NCI-H146 treated with DMSO at 0.1 percent for 48 hours (cell line): ENCODE measurements at regions not wholly inside any gene's neighbourhood (a gene's known extent, or its start where the extent isn't known, plus 50 kb on each side); places are given as distances from the start of the nearest gene placed in this dataset.

Source experiments
- DNase-seq: peaks from one replicate; lab custom pipeline; 2025; ENCODE audit not compliant: unreplicated experiment; lab: John Stamatoyannopoulos, UW

GRCh38 chr14:96979611-96980074 lies 182.5 kb downstream of the VRK1 start:
- no peak for DNase-seq

DNA sequence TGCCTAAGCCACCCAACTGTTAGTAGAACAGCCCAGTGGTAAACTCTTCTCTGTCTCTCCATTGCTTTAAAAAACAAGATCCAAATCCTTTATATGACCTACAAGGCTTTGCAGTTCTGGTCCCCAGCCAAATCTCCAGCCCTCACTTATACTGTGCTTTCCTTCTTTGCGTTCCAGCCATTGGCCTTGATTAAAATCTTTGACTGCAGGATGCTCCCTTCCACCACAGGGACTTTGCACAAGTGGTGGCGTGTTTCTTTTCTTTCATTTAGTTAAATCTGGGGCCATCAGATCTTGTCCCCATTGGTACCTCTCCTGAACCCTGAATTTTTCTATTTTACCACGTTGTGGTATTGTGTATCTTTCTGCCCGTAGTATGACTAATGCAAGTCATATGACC lies 183.7 kb downstream of the VRK1 start:
- DNase-seq, result no peak

DNA sequence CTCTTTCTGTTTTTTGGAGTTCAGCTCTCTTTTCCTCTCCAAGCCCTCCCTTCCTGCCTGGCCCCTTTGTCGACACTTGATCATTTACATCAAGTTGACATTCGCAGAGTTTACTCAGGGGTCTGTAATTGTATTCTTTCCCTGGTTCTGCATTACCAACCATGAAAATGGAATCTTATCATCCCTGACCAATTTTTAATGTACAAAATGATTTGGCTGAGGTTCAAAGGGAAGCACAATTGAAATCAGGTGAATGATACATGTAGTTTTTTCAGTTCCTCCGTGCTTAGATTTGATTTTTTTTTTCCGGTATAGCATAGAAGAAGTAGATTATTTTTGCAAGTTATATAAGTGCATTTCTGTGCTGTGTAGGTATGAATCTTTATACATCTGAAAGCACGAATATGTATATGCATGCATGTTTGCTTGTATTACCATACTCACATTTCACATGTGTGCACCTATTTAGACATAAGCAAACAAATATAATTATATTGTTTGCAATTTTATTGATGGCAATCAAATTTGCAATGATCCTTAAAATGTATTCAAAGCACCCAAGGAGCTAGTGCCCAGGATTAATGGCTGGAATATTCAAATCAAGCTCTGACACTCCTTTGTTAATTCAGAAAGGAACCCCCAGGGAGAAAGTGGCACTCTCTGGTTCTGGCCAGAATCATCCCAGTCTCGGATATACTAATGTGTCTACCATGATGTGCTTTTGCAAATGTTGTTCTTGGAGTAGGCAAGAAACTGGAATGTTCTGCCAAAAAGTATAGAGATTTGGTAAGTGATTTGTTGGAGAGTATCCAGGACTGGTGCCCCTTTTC lies 189.3 kb downstream of the VRK1 start:
- DNase-seq, result no peak

DNA sequence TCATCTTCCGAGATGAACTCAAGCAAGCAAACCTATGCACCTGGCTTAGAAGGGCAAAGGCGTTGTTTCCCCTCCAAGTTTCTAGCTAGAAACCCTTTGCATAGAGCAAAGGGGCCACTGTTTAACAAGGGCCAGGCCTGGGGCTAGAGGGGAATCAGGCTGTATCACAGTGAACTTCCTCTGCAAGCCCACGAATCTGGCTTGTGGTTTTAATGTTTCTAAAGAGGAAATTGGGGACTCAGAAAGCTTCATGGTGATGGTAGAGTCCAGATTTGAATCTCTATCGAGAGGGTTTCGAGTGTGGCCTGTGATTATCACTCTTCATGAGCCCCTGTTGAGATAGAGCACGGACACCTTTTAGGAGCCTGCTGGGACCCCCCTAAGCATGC lies 189.9 kb downstream of the VRK1 start:
- DNase-seq, result no peak

DNA sequence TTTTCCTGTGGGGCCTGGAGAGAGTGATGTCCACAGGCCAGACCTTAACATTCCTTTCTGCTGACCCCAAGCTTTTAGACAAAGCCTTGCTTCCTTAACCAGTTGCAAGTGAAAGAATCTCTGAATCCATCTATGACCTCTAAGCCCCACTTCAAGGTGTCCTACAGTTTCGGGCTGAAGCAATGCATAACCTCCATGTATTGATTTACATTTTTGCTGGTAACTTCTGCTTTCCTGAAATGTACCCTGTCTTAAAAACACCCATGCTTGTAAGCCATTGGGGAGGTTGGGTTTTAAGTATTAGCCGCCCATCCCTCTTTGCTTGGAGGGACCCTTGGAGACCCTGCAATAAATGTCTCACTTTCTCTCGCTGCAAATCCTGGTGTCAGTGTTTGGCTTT lies 190.6 kb downstream of the VRK1 start:
- no peak for DNase-seq

DNA sequence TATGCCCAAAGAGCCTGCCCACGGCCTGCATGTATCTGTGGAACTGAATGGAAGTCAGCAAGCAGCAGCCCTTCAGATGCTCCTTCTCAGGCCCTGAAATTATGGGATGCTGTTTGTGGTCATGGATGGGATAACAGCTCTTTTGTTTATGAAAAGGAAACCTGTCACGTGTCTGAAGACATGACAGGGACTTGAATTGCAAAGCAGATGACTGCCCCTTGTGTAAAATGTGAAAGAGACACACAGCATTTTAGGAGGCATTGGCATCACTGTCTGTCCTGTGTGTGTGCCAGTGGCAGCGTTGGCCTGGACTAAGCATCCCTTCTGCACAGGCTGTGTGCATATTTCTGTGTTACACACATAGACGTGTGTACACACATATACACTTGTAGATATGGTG lies 192.1 kb downstream of the VRK1 start:
- no peak for DNase-seq

- DNase-seq, result no peak
Measured at GRCh38 chr14:96991226-96991625, 194.0 kb downstream of the VRK1 start.

GRCh38 chr14:96994999-96995398 lies 197.8 kb downstream of the VRK1 start:
- DNase-seq, result no peak

DNA sequence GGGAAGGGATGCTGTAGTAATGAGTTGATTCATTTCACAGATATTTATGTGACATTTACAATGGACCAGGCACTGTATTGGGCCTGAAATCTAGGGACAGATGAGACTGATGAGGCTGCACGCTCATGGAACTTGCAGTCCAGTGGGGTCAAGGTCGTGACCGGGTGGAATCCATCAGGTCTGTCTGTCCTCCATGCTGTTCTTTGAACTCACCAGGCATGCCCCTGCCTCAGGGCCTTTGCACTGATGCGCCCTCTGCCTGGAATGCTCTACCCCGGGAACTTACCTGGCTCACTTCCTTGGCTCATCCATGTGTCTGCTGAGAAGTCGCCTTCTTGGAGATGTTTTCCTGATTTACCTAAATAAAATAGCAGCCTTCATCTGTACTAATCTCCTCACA lies 200.1 kb downstream of the VRK1 start:
- DNase-seq, result no peak

DNA sequence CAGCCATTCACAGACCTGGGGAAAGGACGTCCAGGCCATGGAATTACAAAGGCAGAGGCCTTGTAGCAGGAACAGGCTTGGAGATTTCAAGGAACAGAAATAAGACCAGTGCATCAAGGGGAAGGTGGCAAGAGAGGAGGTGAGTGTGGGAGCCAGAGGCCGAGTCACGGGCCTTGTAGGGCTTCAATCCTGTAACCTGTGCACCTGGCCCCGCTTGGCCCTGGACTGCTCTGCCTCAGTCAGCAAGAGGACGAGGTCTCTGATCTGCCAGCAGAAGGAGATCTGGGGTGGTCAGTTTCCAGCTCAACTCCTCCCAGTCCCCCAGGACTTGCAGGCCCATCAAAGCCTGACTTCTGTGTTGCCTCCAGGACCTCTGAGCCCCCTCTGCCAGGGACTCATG lies 200.8 kb downstream of the VRK1 start:
- DNase-seq, result no peak

DNA sequence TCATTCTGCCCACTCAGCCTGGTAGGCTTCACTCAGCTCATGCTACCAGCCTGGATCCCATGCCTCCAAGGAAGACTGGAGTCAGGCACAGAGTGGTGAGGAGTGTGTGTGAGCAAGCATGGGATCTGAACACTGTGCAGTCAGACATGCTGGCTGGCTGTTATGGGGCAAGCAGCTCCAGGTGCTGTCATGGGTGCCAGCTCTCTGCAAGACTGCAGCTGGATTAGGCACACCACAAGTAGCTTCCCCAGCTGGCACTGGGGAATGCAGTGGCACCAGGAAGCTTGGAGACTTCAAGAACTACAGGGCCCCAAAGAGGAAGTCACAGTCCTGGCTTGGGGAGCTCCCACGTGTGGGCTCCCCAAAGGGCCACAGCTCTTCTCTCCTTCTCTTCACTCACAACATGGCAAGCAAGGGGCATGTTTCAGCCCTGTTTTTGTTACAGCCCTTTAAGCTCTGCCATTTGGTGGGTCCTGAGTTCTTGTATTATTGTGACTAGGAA lies 202.5 kb downstream of the VRK1 start:
- DNase-seq, result no peak

DNA sequence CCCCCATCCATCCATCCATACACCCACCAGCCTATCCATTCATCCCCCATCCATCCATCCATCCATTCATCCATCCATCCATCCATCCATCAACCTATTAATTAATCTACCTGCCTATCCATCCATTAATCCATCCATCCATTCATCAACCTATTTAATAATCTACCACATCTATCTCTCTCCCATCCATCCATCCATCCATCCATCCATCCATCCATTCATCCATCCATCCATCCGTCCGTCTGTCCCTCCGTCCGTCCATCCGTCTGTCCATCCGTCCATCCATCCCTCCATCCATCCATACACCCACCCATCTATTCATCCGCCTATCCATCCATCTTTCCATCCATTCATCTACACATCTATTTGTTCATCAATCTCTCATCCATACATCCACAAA lies 205.3 kb downstream of the VRK1 start:
- DNase-seq, result no peak

DNA sequence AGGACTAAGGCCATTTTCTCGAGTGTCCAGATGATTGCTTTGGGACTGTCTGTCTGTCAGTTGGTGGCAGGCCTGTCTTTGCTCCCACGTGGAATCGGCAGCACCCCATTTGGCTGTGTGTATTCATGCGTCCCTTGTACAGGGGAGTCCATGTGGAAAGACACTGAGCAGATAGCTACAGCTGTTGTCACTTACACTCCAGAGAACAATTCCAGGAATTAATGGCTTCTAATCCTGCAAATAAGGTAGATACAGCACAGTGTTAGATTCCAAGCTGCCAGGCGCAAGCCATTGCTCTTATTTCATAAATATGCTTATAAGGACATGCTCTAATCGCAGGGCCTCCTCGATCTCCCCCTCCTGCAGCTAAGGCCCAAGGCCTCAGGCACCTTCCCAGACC lies 208.8 kb downstream of the VRK1 start:
- no peak for DNase-seq

DNA sequence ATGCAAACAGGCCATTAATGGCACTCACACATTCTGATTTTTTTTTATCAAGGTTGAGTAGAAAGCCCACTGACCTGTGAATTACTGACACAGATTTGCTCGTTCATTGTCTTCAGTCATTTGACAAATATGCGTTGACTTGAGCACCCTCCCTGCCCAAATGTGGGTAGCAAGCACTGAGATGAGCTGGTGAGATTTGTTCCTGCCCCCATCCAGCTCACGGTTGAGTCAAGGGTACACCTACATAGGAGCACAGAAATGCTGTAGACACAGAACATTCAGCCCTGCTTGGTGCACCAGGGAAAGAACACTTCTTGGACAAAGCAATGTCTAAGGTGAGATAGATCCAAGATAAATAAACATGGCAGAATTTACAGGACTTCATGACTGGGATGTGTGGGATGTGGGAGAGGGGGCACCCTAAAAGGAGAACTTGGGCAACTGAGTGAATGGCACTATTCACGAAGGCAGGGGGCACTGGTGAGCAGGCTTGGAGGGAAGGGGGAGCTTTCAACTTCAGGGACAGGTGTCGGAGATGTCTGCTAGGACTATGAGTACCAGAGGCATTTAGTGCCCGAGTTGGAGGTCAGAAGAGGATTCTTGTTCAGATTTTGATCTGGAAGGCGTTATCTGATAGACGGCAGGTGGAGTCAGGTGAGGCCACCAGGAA lies 213.4 kb downstream of the VRK1 start:
- DNase-seq, result no peak

GRCh38 chr14:97013878-97014277 lies 216.7 kb downstream of the VRK1 start:
- no peak for DNase-seq

DNA sequence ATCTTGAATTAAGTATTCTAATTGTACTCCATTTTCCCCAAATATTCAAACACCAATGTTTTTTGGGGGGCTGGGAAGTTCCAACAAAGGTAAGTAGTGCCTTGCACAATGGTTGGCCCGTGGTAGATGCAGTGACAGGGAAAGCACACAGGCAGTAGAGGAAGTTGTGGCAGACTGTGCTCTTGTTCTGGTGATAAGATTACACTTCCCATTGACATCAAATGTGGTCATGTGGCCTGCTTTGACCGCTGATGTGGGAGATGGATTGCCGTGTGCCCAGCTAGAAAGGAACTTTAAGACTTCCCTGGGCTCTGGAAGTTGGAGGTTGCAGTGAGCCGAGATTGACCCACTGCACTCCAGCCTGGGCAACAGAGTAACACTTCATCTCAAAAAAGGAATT lies 223.8 kb downstream of the VRK1 start:
- DNase-seq, result no peak

- DNase-seq, result no peak
Measured at GRCh38 chr14:97021571-97022168, 224.5 kb downstream of the VRK1 start.

GRCh38 chr14:97022741-97023140 lies 225.6 kb downstream of the VRK1 start:
- no peak for DNase-seq

DNA sequence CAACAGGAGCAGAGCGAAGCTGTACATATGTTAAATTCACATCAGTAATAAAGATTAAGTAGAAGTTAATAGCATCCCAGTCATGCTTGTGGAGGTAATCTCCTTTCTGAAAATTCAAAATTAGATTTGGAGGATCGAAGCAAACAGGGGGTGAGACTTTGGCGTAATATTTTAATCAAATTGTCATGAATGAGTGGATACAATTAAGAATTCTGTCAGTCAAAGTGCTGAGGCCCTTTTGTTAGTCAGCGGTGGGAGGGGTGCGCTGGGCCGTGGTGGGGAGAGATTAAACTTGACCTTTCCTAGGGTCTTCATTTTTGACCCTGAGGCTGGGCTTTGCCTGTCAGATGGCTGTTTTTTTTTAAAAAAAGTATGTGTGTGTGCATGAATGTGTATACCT lies 226.7 kb downstream of the VRK1 start:
- no peak for DNase-seq

- no peak for DNase-seq
Measured at GRCh38 chr14:97024300-97024699, 227.1 kb downstream of the VRK1 start.

DNA sequence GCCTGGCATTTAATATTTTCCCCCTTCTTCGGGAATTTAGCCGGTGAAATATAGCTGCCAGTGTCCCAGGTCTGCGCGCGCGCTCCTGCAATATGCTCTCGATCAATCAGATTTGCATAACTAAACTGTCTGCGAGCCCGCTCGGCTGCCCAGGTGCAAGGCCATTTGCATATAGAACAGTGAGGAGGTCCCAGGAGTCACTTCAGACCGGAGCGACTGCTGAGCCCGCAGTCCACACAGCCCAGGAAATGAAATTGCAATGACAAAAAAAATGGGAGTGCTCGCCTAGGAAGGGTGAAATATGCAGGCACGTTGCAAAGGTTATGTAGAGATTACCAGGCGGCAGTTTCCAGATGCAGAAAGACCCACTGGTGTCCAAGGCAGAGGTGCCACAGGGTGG lies 228.5 kb downstream of the VRK1 start:
- DNase-seq, result no peak
